ENCODE measurements at regions not wholly inside any gene's neighbourhood (a gene's known extent, or its start where the extent isn't known, plus 50 kb on each side); places are given as distances from the start of the nearest gene placed in this dataset.

DNA sequence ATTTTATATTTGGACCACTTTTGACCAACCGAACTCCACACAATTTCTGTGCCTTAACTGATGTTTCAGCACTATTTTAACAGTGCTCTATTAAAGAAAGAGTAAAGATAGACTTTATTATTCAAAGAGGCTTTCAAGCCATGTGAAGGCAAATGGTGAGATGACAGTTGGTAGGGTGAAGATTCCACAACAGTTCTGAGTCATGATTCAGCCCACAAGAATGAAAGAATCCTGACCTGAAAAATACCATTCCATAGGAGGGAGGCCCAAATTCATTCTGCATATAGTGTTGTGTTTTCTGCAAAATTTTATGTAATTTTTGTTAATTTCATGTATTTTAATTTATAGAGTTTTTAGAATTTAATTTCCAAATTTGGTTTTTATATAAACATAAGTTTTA is 135.6 kb upstream of the STAC start:
- TF ChIP-seq, protein P1, sequence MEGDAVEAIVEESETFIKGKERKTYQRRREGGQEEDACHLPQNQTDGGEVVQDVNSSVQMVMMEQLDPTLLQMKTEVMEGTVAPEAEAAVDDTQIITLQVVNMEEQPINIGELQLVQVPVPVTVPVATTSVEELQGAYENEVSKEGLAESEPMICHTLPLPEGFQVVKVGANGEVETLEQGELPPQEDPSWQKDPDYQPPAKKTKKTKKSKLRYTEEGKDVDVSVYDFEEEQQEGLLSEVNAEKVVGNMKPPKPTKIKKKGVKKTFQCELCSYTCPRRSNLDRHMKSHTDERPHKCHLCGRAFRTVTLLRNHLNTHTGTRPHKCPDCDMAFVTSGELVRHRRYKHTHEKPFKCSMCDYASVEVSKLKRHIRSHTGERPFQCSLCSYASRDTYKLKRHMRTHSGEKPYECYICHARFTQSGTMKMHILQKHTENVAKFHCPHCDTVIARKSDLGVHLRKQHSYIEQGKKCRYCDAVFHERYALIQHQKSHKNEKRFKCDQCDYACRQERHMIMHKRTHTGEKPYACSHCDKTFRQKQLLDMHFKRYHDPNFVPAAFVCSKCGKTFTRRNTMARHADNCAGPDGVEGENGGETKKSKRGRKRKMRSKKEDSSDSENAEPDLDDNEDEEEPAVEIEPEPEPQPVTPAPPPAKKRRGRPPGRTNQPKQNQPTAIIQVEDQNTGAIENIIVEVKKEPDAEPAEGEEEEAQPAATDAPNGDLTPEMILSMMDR (conservative IDR thresholded peaks at IDR 0.05; ENCODE audit: low read length) = no peak
- TF ChIP-seq EZH2phosphoT487 (IDR thresholded peaks at IDR 0.05; ENCODE audit: borderline replicate concordance) = no peak
- Histone ChIP-seq H3K36me3 (ENCODE audit: insufficient read depth, low read length) (no peaks in the 10 kb centered on the region), H4K20me1 (ENCODE audit: insufficient read depth, low read length, poor library complexity, severe bottlenecking) (no peaks in the 10 kb centered on the region), H3K9me2 (replicated peaks; ENCODE audit: low read depth, low read length) (no peaks in the 10 kb centered on the region), H2AFZ (ENCODE audit: low read length) (no peak overlapping the region), H3K9me3 (ENCODE audit: insufficient read depth, low read depth, low read length) (no peaks in the 10 kb centered on the region), H3K27me3 (ENCODE audit: insufficient read depth, low read length, poor library complexity, severe bottlenecking) (no peaks in the 10 kb centered on the region), H3K4me1 (ENCODE audit: insufficient read depth, low read length, poor library complexity, severe bottlenecking) (no peaks in the 10 kb centered on the region), H3K79me2 (ENCODE audit: insufficient read depth, low read length) (no peaks in the 10 kb centered on the region), H3K4me3 (ENCODE audit: low read length, poor library complexity, severe bottlenecking) (no peak overlapping the region), H3K4me2 (ENCODE audit: low read depth, low read length, poor library complexity, severe bottlenecking) (no peak overlapping the region), H3K9ac (ENCODE audit: low read depth, low read length, poor library complexity, severe bottlenecking) (no peak overlapping the region), H3F3A (ENCODE audit: low read depth) (no peaks in the 10 kb centered on the region)

DNA sequence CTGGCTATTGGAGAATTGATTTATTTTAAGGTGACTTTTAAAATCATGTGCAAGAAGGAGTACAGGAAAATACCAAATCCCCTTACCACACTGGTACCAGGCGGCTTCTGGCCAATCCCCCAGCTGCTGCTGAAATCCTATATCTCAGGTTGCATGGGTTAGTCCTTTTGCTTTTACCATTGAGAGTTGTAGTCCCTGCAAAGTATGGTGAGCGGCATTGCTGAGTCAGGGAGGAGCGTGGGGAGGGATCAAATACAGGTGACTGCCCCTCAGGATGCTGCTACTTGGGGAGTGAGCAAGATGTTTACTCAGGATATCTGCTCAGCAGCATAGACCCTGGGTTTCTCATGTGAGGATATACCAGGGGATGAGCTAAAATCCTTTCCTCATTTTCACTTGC is 131.9 kb upstream of the STAC start:
- Histone ChIP-seq H3K9me2 (replicated peaks; ENCODE audit: low read depth, low read length) (no peaks in the 10 kb centered on the region), H3K27me3 (ENCODE audit: insufficient read depth, low read length, poor library complexity, severe bottlenecking) (no peaks in the 10 kb centered on the region), H3K9ac (ENCODE audit: low read depth, low read length, poor library complexity, severe bottlenecking) (no peak overlapping the region), H3K4me1 (ENCODE audit: insufficient read depth, low read length, poor library complexity, severe bottlenecking) (no peaks in the 10 kb centered on the region), H3K79me2 (ENCODE audit: insufficient read depth, low read length) (no peaks in the 10 kb centered on the region), H3K4me2 (ENCODE audit: low read depth, low read length, poor library complexity, severe bottlenecking) (no peak overlapping the region), H4K20me1 (ENCODE audit: insufficient read depth, low read length, poor library complexity, severe bottlenecking) (no peaks in the 10 kb centered on the region), H3K4me3 (ENCODE audit: low read length, poor library complexity, severe bottlenecking) (no peak overlapping the region), H2AFZ (ENCODE audit: low read length) (no peak overlapping the region), H3K36me3 (ENCODE audit: insufficient read depth, low read length) (no peaks in the 10 kb centered on the region), H3F3A (ENCODE audit: low read depth) (no peaks in the 10 kb centered on the region), H3K9me3 (ENCODE audit: insufficient read depth, low read depth, low read length) (peaks cover 17% of the 10 kb centered on the region)
- TF ChIP-seq EZH2phosphoT487 (IDR thresholded peaks at IDR 0.05; ENCODE audit: borderline replicate concordance) = no peak
- TF ChIP-seq, protein P1 (conservative IDR thresholded peaks at IDR 0.05; ENCODE audit: low read length) = no peak

DNA sequence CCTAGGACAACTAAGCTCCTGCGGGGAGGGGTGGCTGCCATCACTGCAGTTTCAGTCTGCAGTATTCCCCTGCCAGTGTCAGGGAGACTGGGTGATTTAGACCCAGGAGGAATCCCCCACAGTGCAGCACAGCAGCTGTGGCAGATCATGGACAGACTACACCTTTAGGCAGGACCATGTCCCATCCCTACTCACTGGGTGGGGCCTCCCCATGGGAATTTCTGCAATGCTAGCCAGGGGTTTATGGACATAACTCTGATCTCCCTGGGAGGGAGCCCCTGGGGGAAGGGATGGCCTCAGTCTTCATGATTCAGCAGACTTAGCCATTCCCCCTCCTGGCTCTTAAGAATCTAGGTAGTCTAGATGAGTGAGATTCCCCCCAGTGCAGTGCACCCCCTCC is 130.1 kb upstream of the STAC start:
- no peaks in the 10 kb centered on the region for H3K79me2 ChIP-seq (ENCODE audit: insufficient read depth, low read length)
- H3K27me3 ChIP-seq (ENCODE audit: insufficient read depth, low read length, poor library complexity, severe bottlenecking) = no peaks in the 10 kb centered on the region
- no peaks in the 10 kb centered on the region for H4K20me1 ChIP-seq (ENCODE audit: insufficient read depth, low read length, poor library complexity, severe bottlenecking)
- no peaks in the 10 kb centered on the region for H3F3A ChIP-seq (ENCODE audit: low read depth)
- no peaks in the 10 kb centered on the region for H3K4me1 ChIP-seq (ENCODE audit: insufficient read depth, low read length, poor library complexity, severe bottlenecking)
- TF ChIP-seq, protein P1 (conservative IDR thresholded peaks at IDR 0.05; ENCODE audit: low read length) = no peak
- no peak overlapping the region for H3K4me2 ChIP-seq (ENCODE audit: low read depth, low read length, poor library complexity, severe bottlenecking)
- no peaks in the 10 kb centered on the region for H3K36me3 ChIP-seq (ENCODE audit: insufficient read depth, low read length)
- no peak overlapping the region for H3K4me3 ChIP-seq (ENCODE audit: low read length, poor library complexity, severe bottlenecking)
- no peaks in the 10 kb centered on the region for H3K9me2 ChIP-seq (replicated peaks; ENCODE audit: low read depth, low read length)
- no peak overlapping the region for H3K9ac ChIP-seq (ENCODE audit: low read depth, low read length, poor library complexity, severe bottlenecking)
- H2AFZ ChIP-seq (ENCODE audit: low read length) = no peak overlapping the region
- peaks cover 17% of the 10 kb centered on the region for H3K9me3 ChIP-seq (ENCODE audit: insufficient read depth, low read depth, low read length)
